Liver (tissue), 3 donors: ENCODE measurements at regions not wholly inside any gene's neighbourhood (a gene's known extent, or its start where the extent isn't known, plus 50 kb on each side); places are given as distances from the start of the nearest gene placed in this dataset.

ENCODE experiments used
- FOXA1 ChIP-seq: IDR thresholded peaks from 2 replicates; pipeline ENCODE4 v1.6.1; 2016; ENCODE audit warnings: antibody characterized with exemption
- RAD21 ChIP-seq, 2 donors: IDR thresholded peaks; 2 replicates each; pipeline ENCODE4 v1.6.1; 2016; ENCODE audit warnings: antibody characterized with exemption in 2 of 2, mild to moderate bottlenecking in 2 of 2
- RXRA ChIP-seq, 2 donors: IDR thresholded peaks; 2 replicates each; pipeline ENCODE4 v1.6.1; 2017 to 2018; ENCODE audit warnings: antibody characterized with exemption in 2 of 2, mild to moderate bottlenecking in 1 of 2
- YY1 ChIP-seq: IDR thresholded peaks from 2 replicates; pipeline ENCODE4 v1.6.1; 2016; ENCODE audit warnings: antibody characterized with exemption, mild to moderate bottlenecking
- TF ChIP-seq, protein P1 (sequence below): fragments of 150-350 bp; IDR thresholded peaks from 2 replicates; pipeline ENCODE4 v1.5.1; 2017; ENCODE audit warnings: improper control_type of control experiment, low read depth, low read length; ENCODE audit not compliant: missing input control
- TF ChIP-seq, protein P2 (sequence below): IDR thresholded peaks from 2 replicates; pipeline ENCODE4 v1.6.1; 2016; ENCODE audit warnings: antibody characterized with exemption
- TF ChIP-seq, protein P3 (sequence below): IDR thresholded peaks from 2 replicates; pipeline ENCODE4 v1.6.1; 2016; ENCODE audit warnings: antibody characterized with exemption, mild to moderate bottlenecking
- TF ChIP-seq, protein P4 (sequence below): IDR thresholded peaks from 2 replicates; pipeline ENCODE4 v1.6.1; 2016; ENCODE audit warnings: antibody characterized with exemption
- donor health status: healthy.
- donor health status: healthy.

DNA sequence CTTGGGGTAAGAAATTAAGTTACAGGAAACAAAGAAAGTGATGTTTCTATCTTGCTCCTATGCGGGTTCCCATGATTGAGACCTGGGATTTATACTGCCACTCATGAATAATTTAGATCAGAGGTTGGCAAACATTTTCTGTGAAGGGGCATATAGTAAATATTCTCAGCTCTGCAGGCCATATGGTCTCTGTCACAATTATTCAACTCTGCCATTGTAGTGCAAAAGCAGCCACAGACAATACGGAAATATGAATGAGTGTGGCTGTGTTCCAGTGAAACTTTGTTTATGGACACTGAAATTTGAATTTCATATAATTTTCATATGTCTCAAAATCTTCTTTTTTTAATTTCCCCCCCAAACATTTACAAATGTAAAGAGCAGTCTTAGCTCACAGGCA lies 127.2 kb downstream of the FOXD2 start:
- TF ChIP-seq RAD21 (IDR thresholded peaks at IDR 0.05) (no peak), FOXA1 (no peak), YY1 (no peak), RXRA (IDR thresholded peaks at IDR 0.05) (no peak)
- TF ChIP-seq, protein P1, sequence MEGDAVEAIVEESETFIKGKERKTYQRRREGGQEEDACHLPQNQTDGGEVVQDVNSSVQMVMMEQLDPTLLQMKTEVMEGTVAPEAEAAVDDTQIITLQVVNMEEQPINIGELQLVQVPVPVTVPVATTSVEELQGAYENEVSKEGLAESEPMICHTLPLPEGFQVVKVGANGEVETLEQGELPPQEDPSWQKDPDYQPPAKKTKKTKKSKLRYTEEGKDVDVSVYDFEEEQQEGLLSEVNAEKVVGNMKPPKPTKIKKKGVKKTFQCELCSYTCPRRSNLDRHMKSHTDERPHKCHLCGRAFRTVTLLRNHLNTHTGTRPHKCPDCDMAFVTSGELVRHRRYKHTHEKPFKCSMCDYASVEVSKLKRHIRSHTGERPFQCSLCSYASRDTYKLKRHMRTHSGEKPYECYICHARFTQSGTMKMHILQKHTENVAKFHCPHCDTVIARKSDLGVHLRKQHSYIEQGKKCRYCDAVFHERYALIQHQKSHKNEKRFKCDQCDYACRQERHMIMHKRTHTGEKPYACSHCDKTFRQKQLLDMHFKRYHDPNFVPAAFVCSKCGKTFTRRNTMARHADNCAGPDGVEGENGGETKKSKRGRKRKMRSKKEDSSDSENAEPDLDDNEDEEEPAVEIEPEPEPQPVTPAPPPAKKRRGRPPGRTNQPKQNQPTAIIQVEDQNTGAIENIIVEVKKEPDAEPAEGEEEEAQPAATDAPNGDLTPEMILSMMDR = no peak
- TF ChIP-seq, protein P2, sequence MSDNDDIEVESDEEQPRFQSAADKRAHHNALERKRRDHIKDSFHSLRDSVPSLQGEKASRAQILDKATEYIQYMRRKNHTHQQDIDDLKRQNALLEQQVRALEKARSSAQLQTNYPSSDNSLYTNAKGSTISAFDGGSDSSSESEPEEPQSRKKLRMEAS = no peak
- TF ChIP-seq, protein P3, sequence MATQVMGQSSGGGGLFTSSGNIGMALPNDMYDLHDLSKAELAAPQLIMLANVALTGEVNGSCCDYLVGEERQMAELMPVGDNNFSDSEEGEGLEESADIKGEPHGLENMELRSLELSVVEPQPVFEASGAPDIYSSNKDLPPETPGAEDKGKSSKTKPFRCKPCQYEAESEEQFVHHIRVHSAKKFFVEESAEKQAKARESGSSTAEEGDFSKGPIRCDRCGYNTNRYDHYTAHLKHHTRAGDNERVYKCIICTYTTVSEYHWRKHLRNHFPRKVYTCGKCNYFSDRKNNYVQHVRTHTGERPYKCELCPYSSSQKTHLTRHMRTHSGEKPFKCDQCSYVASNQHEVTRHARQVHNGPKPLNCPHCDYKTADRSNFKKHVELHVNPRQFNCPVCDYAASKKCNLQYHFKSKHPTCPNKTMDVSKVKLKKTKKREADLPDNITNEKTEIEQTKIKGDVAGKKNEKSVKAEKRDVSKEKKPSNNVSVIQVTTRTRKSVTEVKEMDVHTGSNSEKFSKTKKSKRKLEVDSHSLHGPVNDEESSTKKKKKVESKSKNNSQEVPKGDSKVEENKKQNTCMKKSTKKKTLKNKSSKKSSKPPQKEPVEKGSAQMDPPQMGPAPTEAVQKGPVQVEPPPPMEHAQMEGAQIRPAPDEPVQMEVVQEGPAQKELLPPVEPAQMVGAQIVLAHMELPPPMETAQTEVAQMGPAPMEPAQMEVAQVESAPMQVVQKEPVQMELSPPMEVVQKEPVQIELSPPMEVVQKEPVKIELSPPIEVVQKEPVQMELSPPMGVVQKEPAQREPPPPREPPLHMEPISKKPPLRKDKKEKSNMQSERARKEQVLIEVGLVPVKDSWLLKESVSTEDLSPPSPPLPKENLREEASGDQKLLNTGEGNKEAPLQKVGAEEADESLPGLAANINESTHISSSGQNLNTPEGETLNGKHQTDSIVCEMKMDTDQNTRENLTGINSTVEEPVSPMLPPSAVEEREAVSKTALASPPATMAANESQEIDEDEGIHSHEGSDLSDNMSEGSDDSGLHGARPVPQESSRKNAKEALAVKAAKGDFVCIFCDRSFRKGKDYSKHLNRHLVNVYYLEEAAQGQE = no peak
- TF ChIP-seq, protein P4, sequence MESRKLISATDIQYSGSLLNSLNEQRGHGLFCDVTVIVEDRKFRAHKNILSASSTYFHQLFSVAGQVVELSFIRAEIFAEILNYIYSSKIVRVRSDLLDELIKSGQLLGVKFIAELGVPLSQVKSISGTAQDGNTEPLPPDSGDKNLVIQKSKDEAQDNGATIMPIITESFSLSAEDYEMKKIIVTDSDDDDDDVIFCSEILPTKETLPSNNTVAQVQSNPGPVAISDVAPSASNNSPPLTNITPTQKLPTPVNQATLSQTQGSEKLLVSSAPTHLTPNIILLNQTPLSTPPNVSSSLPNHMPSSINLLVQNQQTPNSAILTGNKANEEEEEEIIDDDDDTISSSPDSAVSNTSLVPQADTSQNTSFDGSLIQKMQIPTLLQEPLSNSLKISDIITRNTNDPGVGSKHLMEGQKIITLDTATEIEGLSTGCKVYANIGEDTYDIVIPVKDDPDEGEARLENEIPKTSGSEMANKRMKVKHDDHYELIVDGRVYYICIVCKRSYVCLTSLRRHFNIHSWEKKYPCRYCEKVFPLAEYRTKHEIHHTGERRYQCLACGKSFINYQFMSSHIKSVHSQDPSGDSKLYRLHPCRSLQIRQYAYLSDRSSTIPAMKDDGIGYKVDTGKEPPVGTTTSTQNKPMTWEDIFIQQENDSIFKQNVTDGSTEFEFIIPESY = no peak
